ENCODE measurements at regions not wholly inside any gene's neighbourhood (a gene's known extent, or its start where the extent isn't known, plus 50 kb on each side); places are given as distances from the start of the nearest gene placed in this dataset.

GRCh38 chr4:121243485-121243884, 79.4 kb upstream of the TNIP3 start:
- TF ChIP-seq, protein P1, sequence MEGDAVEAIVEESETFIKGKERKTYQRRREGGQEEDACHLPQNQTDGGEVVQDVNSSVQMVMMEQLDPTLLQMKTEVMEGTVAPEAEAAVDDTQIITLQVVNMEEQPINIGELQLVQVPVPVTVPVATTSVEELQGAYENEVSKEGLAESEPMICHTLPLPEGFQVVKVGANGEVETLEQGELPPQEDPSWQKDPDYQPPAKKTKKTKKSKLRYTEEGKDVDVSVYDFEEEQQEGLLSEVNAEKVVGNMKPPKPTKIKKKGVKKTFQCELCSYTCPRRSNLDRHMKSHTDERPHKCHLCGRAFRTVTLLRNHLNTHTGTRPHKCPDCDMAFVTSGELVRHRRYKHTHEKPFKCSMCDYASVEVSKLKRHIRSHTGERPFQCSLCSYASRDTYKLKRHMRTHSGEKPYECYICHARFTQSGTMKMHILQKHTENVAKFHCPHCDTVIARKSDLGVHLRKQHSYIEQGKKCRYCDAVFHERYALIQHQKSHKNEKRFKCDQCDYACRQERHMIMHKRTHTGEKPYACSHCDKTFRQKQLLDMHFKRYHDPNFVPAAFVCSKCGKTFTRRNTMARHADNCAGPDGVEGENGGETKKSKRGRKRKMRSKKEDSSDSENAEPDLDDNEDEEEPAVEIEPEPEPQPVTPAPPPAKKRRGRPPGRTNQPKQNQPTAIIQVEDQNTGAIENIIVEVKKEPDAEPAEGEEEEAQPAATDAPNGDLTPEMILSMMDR (IDR thresholded peaks at IDR 0.05; ENCODE audit: low read depth, low read length): no peak
- TF ChIP-seq MAX (IDR thresholded peaks at IDR 0.05; ENCODE audit: low read depth, low read length) (no peak), POLR2A (IDR thresholded peaks at IDR 0.05; ENCODE audit: extremely low read depth, insufficient read length) (no peak)
